CD8-positive, alpha-beta memory T cell (primary cell): ENCODE measurements at regions not wholly inside any gene's neighbourhood (a gene's known extent, or its start where the extent isn't known, plus 50 kb on each side); places are given as distances from the start of the nearest gene placed in this dataset.

Source experiments
- CTCF ChIA-PET: fragments of 350-600 bp; sonication (Branson Sonifier 250); formaldehyde crosslinking; loops from one replicate; lab custom pipeline; 2021; ENCODE audit warnings: antibody characterized with exemption; lab: Charles Lee
- POLR2A ChIA-PET: fragments of 350-600 bp; sonication (Branson Sonifier 250); formaldehyde crosslinking; loops from one replicate; lab custom pipeline; 2021; ENCODE audit warnings: antibody characterized with exemption; lab: Charles Lee
- DNase-seq, 5 donors: peaks; one replicate each; pipeline versions ENCODE4 v3.0.0 to v3.0.0-alpha.2; 2020 to 2022; ENCODE audit warnings: mixed read lengths in 1 of 5
- H3K27ac ChIP-seq: one replicate; pipeline ENCODE4 v1.7.0; 2013; ENCODE audit warnings: low read depth, mild to moderate bottlenecking, low read length, moderate library complexity
- H3K27me3 ChIP-seq: 2 replicates; pipeline ENCODE4 v1.7.0; 2013; ENCODE audit warnings: low read length, mild to moderate bottlenecking; ENCODE audit not compliant: insufficient read depth, poor library complexity, severe bottlenecking
- H3K36me3 ChIP-seq: 2 replicates; pipeline ENCODE4 v1.7.0; 2013; ENCODE audit warnings: mild to moderate bottlenecking, low read length, moderate library complexity; ENCODE audit not compliant: insufficient read depth
- H3K4me1 ChIP-seq: 2 replicates; pipeline ENCODE4 v1.7.0; 2013; ENCODE audit warnings: mild to moderate bottlenecking, low read length, moderate library complexity; ENCODE audit not compliant: insufficient read depth
- H3K4me3 ChIP-seq: 2 replicates; pipeline ENCODE4 v1.7.0; 2013; ENCODE audit warnings: mild to moderate bottlenecking, low read length
- H3K9me3 ChIP-seq: 2 replicates; pipeline ENCODE4 v1.7.0; 2013; ENCODE audit warnings: mild to moderate bottlenecking, low read length
- H3K27ac Mint-ChIP-seq, 8 donors: one replicate each; pipeline ENCODE4 v1.8.0; 2020 to 2021; ENCODE audit warnings: mixed read lengths in 8 of 8, mild to moderate bottlenecking in 6 of 8, inconsistent platforms in 3 of 8, moderate library complexity in 3 of 8
- H3K27me3 Mint-ChIP-seq, 2 donors: one replicate each; pipeline ENCODE4 v1.8.0; 2020 to 2021; ENCODE audit warnings: mixed read lengths in 2 of 2, mild to moderate bottlenecking in 1 of 2, moderate library complexity in 1 of 2
- H3K36me3 Mint-ChIP-seq, 3 donors: one replicate each; pipeline ENCODE4 v1.8.0; 2020 to 2021; ENCODE audit warnings: mixed read lengths in 3 of 3, inconsistent platforms in 1 of 3, mild to moderate bottlenecking in 1 of 3
- H3K4me1 Mint-ChIP-seq, 3 donors: one replicate each; pipeline ENCODE4 v1.8.0; 2020 to 2021; ENCODE audit warnings: mixed read lengths in 3 of 3, inconsistent platforms in 1 of 3, mild to moderate bottlenecking in 1 of 3
- H3K4me3 Mint-ChIP-seq, 7 donors: one replicate each; pipeline ENCODE4 v1.8.0; 2020 to 2021; ENCODE audit warnings: mixed read lengths in 7 of 7, mild to moderate bottlenecking in 6 of 7, moderate library complexity in 4 of 7, inconsistent platforms in 2 of 7
- H3K9me3 Mint-ChIP-seq, 5 donors: one replicate each; pipeline ENCODE4 v1.8.0; 2020 to 2022; ENCODE audit warnings: mixed read lengths in 5 of 5, mild to moderate bottlenecking in 3 of 5, moderate library complexity in 2 of 5, inconsistent platforms in 1 of 5

GRCh38 chr2:212737392-212738172 lies 199.0 kb upstream of the ERBB4 start:
- H3K9me3 Mint-ChIP-seq = peaks cover 0 to 1% (median 0%) of the 10 kb centered on the region in 5 donors

GRCh38 chr2:212736385-212736726 lies 197.8 kb upstream of the ERBB4 start:
- Histone ChIP-seq H3K27me3 (no peaks in the 10 kb centered on the region), H3K4me3 (no peak overlapping the region), H3K9me3 (no peaks in the 10 kb centered on the region), H3K4me1 (no peaks in the 10 kb centered on the region), H3K36me3 (no peaks in the 10 kb centered on the region), H3K27ac (no peak overlapping the region)
- H3K27ac Mint-ChIP-seq = no peak overlapping the region
- no peak overlapping the region for H3K4me3 Mint-ChIP-seq
- CTCF ChIA-PET = no interaction called here
- no peak for DNase-seq
- POLR2A ChIA-PET = no interaction called here
- H3K9me3 Mint-ChIP-seq = peaks cover 0 to 1% (median 0%) of the 10 kb centered on the region in 5 donors
- no peaks in the 10 kb centered on the region for H3K36me3 Mint-ChIP-seq
- peaks cover 0 to 3% of the 10 kb centered on the region in 2 donors for H3K27me3 Mint-ChIP-seq
- no peaks in the 10 kb centered on the region for H3K4me1 Mint-ChIP-seq

More at GRCh38 chr2:212737392-212738172, 199.0 kb upstream of the ERBB4 start:
- no peaks in the 10 kb centered on the region for H3K4me1 Mint-ChIP-seq
- H3K9me3 ChIP-seq = no peaks in the 10 kb centered on the region
- no peaks in the 10 kb centered on the region for H3K4me1 ChIP-seq
- no peaks in the 10 kb centered on the region for H3K27me3 ChIP-seq
- ChIA-PET CTCF (no interaction called here), POLR2A (no interaction called here)
- no peak overlapping the region for H3K27ac ChIP-seq
- DNase-seq = no peak
- H3K36me3 Mint-ChIP-seq = no peaks in the 10 kb centered on the region
- H3K27ac Mint-ChIP-seq = no peak overlapping the region
- no peaks in the 10 kb centered on the region for H3K36me3 ChIP-seq
- no peak overlapping the region for H3K4me3 Mint-ChIP-seq
- no peak overlapping the region for H3K4me3 ChIP-seq
- peaks cover 0 to 3% of the 10 kb centered on the region in 2 donors for H3K27me3 Mint-ChIP-seq

GRCh38 chr2:212733273-212733672 lies 194.7 kb upstream of the ERBB4 start:
- Histone ChIP-seq H3K27me3 (no peaks in the 10 kb centered on the region), H3K4me1 (no peaks in the 10 kb centered on the region), H3K4me3 (no peak overlapping the region), H3K9me3 (no peaks in the 10 kb centered on the region), H3K36me3 (no peaks in the 10 kb centered on the region), H3K27ac (no peak overlapping the region)
- Mint-ChIP-seq H3K9me3 (no peaks in the 10 kb centered on the region), H3K27me3 (peaks cover 0 to 3% of the 10 kb centered on the region in 2 donors), H3K27ac (no peak overlapping the region), H3K4me3 (no peak overlapping the region), H3K4me1 (peaks cover 0 to 4% (median 0%) of the 10 kb centered on the region in 3 donors), H3K36me3 (no peaks in the 10 kb centered on the region)
- POLR2A ChIA-PET = no interaction called here
- CTCF ChIA-PET = no interaction called here
- no peak for DNase-seq

- H3K4me3 ChIP-seq = no peak overlapping the region
- no peak for DNase-seq
- ChIA-PET POLR2A (no interaction called here), CTCF (no interaction called here)
- H3K27ac Mint-ChIP-seq = no peak overlapping the region
- no peaks in the 10 kb centered on the region for H3K27me3 ChIP-seq
- H3K36me3 ChIP-seq = no peaks in the 10 kb centered on the region
- H3K36me3 Mint-ChIP-seq = no peaks in the 10 kb centered on the region
- H3K27me3 Mint-ChIP-seq = peaks cover 0 to 3% of the 10 kb centered on the region in 2 donors
- H3K4me3 Mint-ChIP-seq = no peak overlapping the region
- no peak overlapping the region for H3K27ac ChIP-seq
- no peaks in the 10 kb centered on the region for H3K9me3 ChIP-seq
- no peaks in the 10 kb centered on the region for H3K9me3 Mint-ChIP-seq
- no peaks in the 10 kb centered on the region for H3K4me1 ChIP-seq
- peaks cover 0 to 4% (median 0%) of the 10 kb centered on the region in 3 donors for H3K4me1 Mint-ChIP-seq
Measured at GRCh38 chr2:212732860-212733259, 194.3 kb upstream of the ERBB4 start.

- H3K27ac Mint-ChIP-seq = no peak overlapping the region
- peaks cover 0 to 3% of the 10 kb centered on the region in 2 donors for H3K27me3 Mint-ChIP-seq
- no peaks in the 10 kb centered on the region for H3K36me3 Mint-ChIP-seq
- Histone ChIP-seq H3K4me1 (no peaks in the 10 kb centered on the region), H3K9me3 (no peaks in the 10 kb centered on the region), H3K36me3 (no peaks in the 10 kb centered on the region), H3K27me3 (no peaks in the 10 kb centered on the region), H3K4me3 (no peak overlapping the region), H3K27ac (no peak overlapping the region)
- no peak for DNase-seq
- peaks cover 0 to 4% (median 0%) of the 10 kb centered on the region in 3 donors for H3K4me1 Mint-ChIP-seq
- H3K4me3 Mint-ChIP-seq = no peak overlapping the region
- ChIA-PET CTCF (no interaction called here), POLR2A (no interaction called here)
- H3K9me3 Mint-ChIP-seq = no peaks in the 10 kb centered on the region
Measured at GRCh38 chr2:212730994-212731393, 192.4 kb upstream of the ERBB4 start.

GRCh38 chr2:212728717-212729116 lies 190.1 kb upstream of the ERBB4 start:
- peaks cover 0 to 2% of the 10 kb centered on the region in 2 donors for H3K27me3 Mint-ChIP-seq
- POLR2A ChIA-PET = no interaction called here
- Histone ChIP-seq H3K36me3 (no peaks in the 10 kb centered on the region), H3K4me3 (no peak overlapping the region), H3K4me1 (no peaks in the 10 kb centered on the region), H3K27me3 (no peaks in the 10 kb centered on the region), H3K27ac (no peak overlapping the region), H3K9me3 (no peaks in the 10 kb centered on the region)
- peaks cover 0 to 12% (median 6%) of the 10 kb centered on the region in 3 donors for H3K4me1 Mint-ChIP-seq
- no peak overlapping the region for H3K27ac Mint-ChIP-seq
- CTCF ChIA-PET = no interaction called here
- H3K4me3 Mint-ChIP-seq = no peak overlapping the region
- H3K9me3 Mint-ChIP-seq = no peaks in the 10 kb centered on the region
- H3K36me3 Mint-ChIP-seq = no peaks in the 10 kb centered on the region
- DNase-seq = no peak

- H3K4me3 Mint-ChIP-seq = no peak overlapping the region
- no peaks in the 10 kb centered on the region for H3K36me3 Mint-ChIP-seq
- H3K27ac Mint-ChIP-seq = peak overlapping the region in 3 of 8 donors; percentile 8 to 66 (median 37)
- no peaks in the 10 kb centered on the region for H3K27me3 Mint-ChIP-seq
- Histone ChIP-seq H3K4me3 (no peak overlapping the region), H3K27me3 (no peaks in the 10 kb centered on the region), H3K27ac (no peak overlapping the region), H3K36me3 (no peaks in the 10 kb centered on the region), H3K9me3 (no peaks in the 10 kb centered on the region), H3K4me1 (no peaks in the 10 kb centered on the region)
- peaks cover 0 to 12% (median 6%) of the 10 kb centered on the region in 3 donors for H3K4me1 Mint-ChIP-seq
- no peak for DNase-seq
- ChIA-PET POLR2A (no interaction called here), CTCF (no interaction called here)
- no peaks in the 10 kb centered on the region for H3K9me3 Mint-ChIP-seq
Measured at GRCh38 chr2:212727751-212728150, 189.1 kb upstream of the ERBB4 start.

- Histone ChIP-seq H3K27ac (no peak overlapping the region), H3K27me3 (no peaks in the 10 kb centered on the region), H3K4me3 (no peak overlapping the region), H3K9me3 (no peaks in the 10 kb centered on the region), H3K36me3 (no peaks in the 10 kb centered on the region), H3K4me1 (no peaks in the 10 kb centered on the region)
- CTCF ChIA-PET = no interaction called here
- peaks cover 0 to 2% (median 0%) of the 10 kb centered on the region in 5 donors for H3K9me3 Mint-ChIP-seq
- POLR2A ChIA-PET = no interaction called here
- no peaks in the 10 kb centered on the region for H3K27me3 Mint-ChIP-seq
- peak overlapping the region in 1 of 8 donors; percentile 9 for H3K27ac Mint-ChIP-seq
- peaks cover 0 to 12% (median 6%) of the 10 kb centered on the region in 3 donors for H3K4me1 Mint-ChIP-seq
- no peak overlapping the region for H3K4me3 Mint-ChIP-seq
- H3K36me3 Mint-ChIP-seq = no peaks in the 10 kb centered on the region
- DNase-seq = no peak
Measured at GRCh38 chr2:212726403-212726802, 187.8 kb upstream of the ERBB4 start.
